Adipocyte (in vitro differentiated cells): ENCODE measurements at regions not wholly inside any gene's neighbourhood (a gene's known extent, or its start where the extent isn't known, plus 50 kb on each side); places are given as distances from the start of the nearest gene placed in this dataset.

Experiments used
- DNase-seq: peaks from one replicate; pipeline ENCODE4 v3.0.0-alpha.2; 2015; ENCODE audit warnings: low read depth
- H3K27me3 ChIP-seq: replicated peaks from 2 replicates; pipeline ENCODE4 v1.7.0; 2013; ENCODE audit warnings: mild to moderate bottlenecking, low read length, moderate library complexity; ENCODE audit not compliant: control insufficient read depth, insufficient read depth
- H3K36me3 ChIP-seq: 2 replicates; pipeline ENCODE4 v1.7.0; 2013; ENCODE audit warnings: low read length, mild to moderate bottlenecking, moderate library complexity; ENCODE audit not compliant: control insufficient read depth, insufficient read depth, severe bottlenecking
- H3K4me1 ChIP-seq: 2 replicates; pipeline ENCODE4 v1.7.0; 2013; ENCODE audit warnings: mild to moderate bottlenecking, low read length, moderate library complexity; ENCODE audit not compliant: control insufficient read depth, insufficient read depth
- H3K4me3 ChIP-seq: 2 replicates; pipeline ENCODE4 v1.7.0; 2013; ENCODE audit warnings: mild to moderate bottlenecking, low read length, moderate library complexity
- H3K9ac ChIP-seq: 2 replicates; pipeline ENCODE4 v1.7.0; 2013; ENCODE audit warnings: mild to moderate bottlenecking, low read length, moderate library complexity
- H3K9me3 ChIP-seq: 2 replicates; pipeline ENCODE4 v1.7.0; 2013; ENCODE audit warnings: mild to moderate bottlenecking, low read length, moderate library complexity; ENCODE audit not compliant: control insufficient read depth

GRCh38 chr4:186013419-186014186 lies 55.4 kb upstream of the TLR3 start:
- no peaks in the 10 kb centered on the region for H3K4me1 ChIP-seq
- H3K36me3 ChIP-seq, result no peaks in the 10 kb centered on the region
- H3K4me3 ChIP-seq, result no peak overlapping the region
- H3K9ac ChIP-seq, result no peak overlapping the region
- no peaks in the 10 kb centered on the region for H3K9me3 ChIP-seq
- DNase-seq, result no peak
- H3K27me3 ChIP-seq, result no peaks in the 10 kb centered on the region

DNA sequence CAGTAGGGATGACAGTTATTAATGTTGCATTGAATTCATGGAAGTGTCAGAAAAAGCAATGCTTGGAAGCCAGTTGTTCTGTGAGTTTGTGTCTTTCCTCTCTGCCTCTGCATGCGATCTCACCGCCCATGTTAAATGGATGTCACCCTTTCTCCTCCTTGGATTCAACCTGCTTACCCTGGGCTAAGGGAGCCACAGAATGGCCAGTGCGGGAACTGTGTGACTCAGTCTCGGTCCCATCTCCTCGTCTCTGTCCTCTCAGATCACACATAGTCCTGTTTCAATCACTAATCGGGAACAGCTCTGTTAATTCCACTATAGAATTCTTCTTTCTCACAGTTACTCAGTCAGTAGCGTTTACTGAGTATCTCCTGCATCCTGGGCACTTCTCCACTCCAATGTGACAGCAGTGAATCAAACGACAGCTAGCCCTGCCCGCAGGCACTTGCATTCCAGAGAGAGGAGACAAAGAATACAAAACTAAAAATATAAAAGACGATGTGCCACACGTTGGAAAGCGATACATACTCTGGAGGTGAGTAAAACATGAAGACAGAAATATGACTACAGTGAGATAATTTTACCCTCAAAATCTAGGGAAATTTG lies 53.6 kb upstream of the TLR3 start:
- H3K9ac ChIP-seq, result no peak overlapping the region
- no peak for DNase-seq
- no peaks in the 10 kb centered on the region for H3K36me3 ChIP-seq
- H3K27me3 ChIP-seq, result no peaks in the 10 kb centered on the region
- no peaks in the 10 kb centered on the region for H3K4me1 ChIP-seq
- H3K9me3 ChIP-seq, result no peaks in the 10 kb centered on the region
- no peak overlapping the region for H3K4me3 ChIP-seq

- H3K9me3 ChIP-seq, result no peaks in the 10 kb centered on the region
- no peak for DNase-seq
- no peaks in the 10 kb centered on the region for H3K27me3 ChIP-seq
- H3K36me3 ChIP-seq, result no peaks in the 10 kb centered on the region
- H3K4me3 ChIP-seq, result no peak overlapping the region
- H3K4me1 ChIP-seq, result peaks cover 4% of the 10 kb centered on the region
- H3K9ac ChIP-seq, result no peak overlapping the region
Measured at GRCh38 chr4:186016796-186017195, 52.2 kb upstream of the TLR3 start.

DNA sequence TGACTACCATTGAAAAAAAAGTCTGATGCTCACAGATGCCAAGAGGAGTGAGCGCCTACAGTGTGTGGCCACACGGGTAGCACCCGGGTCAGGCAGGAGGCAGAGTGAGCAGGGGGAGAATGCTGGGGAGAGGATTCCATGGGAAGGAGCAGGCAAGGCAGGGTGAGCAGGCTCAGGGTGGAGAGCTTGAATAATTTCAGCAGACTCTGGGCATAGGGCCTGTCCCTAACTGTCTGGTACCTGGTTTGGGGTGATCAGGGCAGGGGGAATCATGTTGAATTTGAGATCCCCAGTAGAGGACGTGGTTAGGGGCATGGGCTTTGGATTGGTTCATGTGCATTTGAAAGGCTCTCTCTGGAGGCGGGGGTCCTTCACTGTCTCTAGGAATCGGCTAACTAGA lies 51.2 kb upstream of the TLR3 start:
- H3K9me3 ChIP-seq, result no peaks in the 10 kb centered on the region
- H3K4me1 ChIP-seq, result peaks cover 4% of the 10 kb centered on the region
- no peak overlapping the region for H3K4me3 ChIP-seq
- no peaks in the 10 kb centered on the region for H3K27me3 ChIP-seq
- no peak overlapping the region for H3K9ac ChIP-seq
- H3K36me3 ChIP-seq, result no peaks in the 10 kb centered on the region
- DNase-seq, result no peak

- Histone ChIP-seq H3K9ac (no peak overlapping the region), H3K9me3 (no peaks in the 10 kb centered on the region), H3K27me3 (no peaks in the 10 kb centered on the region), H3K4me3 (no peak overlapping the region), H3K36me3 (no peaks in the 10 kb centered on the region), H3K4me1 (peaks cover 4% of the 10 kb centered on the region)
- DNase-seq, result no peak
Measured at GRCh38 chr4:186018261-186018660, 50.7 kb upstream of the TLR3 start.

DNA sequence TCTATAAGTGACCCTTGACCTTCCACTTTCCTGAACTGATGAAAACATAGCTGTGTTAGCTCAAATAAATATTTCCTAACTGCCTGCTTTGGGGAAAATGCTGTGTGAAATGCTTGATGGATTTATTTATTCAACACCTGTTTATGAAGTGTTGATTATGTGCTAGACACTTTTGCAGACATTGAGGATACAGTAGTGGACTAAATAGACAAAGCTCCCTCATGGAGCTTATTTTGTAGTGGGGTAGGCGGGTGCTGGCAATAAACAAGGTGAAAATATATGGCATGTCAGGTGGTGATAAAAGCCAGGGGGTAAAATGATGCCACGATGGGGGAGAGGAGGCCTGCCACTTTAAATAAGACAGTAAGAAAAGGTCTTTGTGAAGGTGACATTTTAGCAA lies 50.2 kb upstream of the TLR3 start:
- H3K9me3 ChIP-seq, result no peaks in the 10 kb centered on the region
- no peak overlapping the region for H3K9ac ChIP-seq
- peaks cover 4% of the 10 kb centered on the region for H3K4me1 ChIP-seq
- H3K27me3 ChIP-seq, result no peaks in the 10 kb centered on the region
- H3K36me3 ChIP-seq, result no peaks in the 10 kb centered on the region
- no peak overlapping the region for H3K4me3 ChIP-seq
- DNase-seq, result no peak
